Muscle of back (tissue), 3 donors: ENCODE measurements at regions not wholly inside any gene's neighbourhood (a gene's known extent, or its start where the extent isn't known, plus 50 kb on each side); places are given as distances from the start of the nearest gene placed in this dataset.

Experiments used
- DNase-seq, 3 donors: peaks; one replicate each; pipeline versions ENCODE4 v3.0.0 to v3.0.0-alpha.2; 2013

GRCh38 chr14:58844544-58844943 is 206.8 kb downstream of the DACT1 start:
- DNase-seq = no peak

GRCh38 chr14:58846682-58847465 is 209.1 kb downstream of the DACT1 start:
- DNase-seq = no peak

DNA sequence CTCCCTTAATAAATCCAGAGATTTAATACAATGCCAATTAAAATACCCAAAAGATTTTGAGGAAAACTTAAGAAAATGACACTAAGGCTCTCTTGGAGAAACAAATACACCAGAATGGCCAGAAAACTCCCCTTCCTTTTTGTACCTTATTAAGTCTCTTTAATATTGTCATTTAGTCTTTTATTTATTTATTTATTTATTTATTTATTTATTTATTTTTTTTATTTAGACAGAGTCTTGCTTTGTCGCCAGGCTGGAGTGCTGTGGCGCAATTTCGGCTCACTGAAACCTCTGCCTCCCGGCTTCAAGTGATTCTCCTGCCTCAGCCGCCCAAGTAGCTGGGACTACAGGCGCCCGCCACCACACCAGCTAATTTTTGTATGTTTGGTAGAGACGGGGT is 210.6 kb downstream of the DACT1 start:
- no peak for DNase-seq

DNA sequence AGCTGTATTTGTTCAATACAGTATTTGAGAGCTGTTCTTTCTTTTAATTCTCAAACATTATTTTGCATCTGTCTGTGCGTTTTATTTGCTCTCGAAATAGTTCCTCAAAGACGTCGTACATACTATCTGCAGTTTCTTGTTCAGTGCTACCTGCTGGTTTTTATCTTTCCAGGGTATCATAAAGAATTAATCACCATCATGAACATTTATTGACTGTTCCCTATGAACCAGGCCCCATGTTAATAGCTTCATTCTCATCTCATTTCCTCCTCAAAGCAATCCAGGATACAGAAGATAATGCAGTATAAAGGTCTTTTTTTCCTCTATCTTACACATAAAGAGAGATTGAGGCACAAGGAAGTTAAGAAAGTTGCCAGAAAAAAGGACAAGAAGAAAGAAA is 211.8 kb downstream of the DACT1 start:
- no peak for DNase-seq

DNA sequence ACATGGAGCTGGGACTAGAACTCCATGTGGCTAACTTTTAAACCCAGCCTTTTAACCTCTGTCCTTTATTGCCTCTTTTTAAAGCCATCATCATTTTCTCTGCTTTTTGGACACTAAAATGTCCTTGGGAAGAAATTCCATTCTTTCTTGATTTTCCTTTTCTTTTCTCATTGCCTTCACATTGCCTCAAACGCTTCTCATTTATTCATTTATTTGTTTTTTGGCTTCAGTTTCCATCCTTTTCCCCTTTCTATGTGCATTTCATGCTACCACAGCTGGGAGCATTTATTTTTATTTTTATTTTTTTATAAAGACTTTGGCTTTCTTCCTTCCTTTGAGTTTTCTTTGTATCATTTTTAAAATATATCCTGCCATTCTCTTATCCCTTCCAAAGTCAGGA is 212.2 kb downstream of the DACT1 start:
- peak in 2 of 3 donors; percentile 37 to 62 for DNase-seq

DNA sequence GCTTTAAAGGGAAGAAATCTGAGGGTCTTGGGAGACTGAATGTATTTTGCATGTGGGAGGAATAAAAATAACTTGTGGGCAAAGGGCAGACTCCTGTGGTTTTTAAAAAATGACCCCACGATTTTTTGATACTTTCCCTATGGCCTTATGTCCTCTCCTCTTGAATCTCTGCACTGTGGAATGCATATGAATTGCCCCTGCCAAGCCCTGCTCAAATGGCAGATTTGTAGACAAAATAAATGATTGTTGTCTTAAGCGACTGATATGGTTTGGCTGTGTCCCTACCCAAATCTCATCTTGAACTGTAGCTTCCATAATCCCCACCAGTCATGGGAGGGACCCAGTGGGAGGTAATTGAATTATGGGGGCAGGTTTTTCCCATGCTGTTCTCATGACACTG is 223.8 kb downstream of the DACT1 start:
- no peak for DNase-seq

DNA sequence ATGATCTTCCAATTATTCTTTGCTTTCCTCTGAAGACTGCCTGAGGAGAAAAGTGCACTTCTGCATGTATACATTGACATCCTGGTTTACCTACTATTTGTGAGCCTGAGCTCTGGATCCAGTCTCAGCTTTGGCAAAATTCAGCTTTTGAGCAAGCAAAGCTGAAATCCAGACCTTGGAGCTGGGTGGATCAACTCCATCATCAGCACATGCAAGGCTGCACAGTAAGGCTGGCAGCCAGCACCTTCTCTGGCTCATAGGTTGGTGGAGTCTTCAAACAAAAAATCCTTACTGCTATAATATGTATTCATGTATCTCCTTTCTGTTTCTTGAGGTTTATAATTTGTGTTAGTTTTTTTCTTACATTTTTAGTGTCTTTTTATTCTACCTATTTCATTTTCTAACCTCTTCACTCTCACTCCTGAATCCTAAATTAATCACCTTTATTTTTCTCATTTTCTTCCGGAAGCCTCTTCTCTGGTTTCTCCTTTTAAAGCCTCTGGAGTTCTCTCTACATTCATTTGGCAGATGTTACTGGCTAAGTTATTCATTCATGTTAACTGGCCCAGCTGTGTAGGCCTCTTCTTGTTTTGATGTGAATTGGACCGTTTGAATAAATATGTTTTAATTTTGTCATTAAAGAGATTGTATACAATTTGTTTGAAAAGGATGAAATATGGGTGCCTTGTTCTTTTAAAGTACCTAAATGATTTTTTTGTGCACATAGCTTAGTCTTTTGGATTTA is 224.8 kb downstream of the DACT1 start:
- peak in 2 of 3 donors; percentile 54 to 64 for DNase-seq

- peak in 1 of 3 donors; percentile 23 for DNase-seq
Observed at GRCh38 chr14:58863661-58864345, 226.0 kb downstream of the DACT1 start.

DNA sequence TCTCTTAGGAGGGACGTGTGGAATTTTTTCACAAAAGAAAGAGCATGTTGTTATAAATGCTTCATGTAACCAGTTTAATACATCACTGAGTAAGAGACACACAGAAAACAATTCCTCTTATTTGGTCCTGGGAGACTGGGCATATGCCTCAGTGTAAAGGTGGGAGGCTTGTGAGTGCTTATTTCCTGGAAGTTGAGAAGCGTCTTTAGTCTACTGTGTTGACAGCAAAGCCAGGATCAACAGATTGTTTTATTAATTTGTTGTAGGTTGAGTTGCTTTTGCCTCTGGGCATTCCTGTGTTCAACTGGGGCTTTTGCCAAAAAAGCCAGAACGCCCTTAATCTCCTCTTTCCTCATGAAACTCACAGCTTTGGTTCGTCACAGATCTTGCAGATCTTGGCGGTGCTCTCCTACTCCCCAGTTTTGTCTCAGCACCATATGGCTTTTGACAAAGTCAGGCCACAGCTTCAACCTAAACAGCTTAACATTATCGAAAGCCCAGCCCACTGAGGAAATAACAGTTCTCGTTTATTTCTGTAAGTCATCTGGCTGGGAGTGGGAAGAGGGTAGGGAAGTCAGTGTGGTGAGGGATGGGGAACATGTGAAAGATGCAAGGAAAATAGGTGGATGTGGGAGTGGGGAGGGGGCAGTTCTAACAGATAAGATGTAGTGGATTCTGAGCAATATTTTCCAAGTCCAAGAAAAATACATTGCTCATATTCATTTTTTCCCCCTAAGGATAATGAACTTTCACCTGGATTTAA is 227.2 kb downstream of the DACT1 start:
- DNase-seq = peak; percentile 71 to 89 (median 87)

GRCh38 chr14:58865514-58866281 is 227.9 kb downstream of the DACT1 start:
- DNase-seq = peak; percentile 57 to 84 (median 83)

DNA sequence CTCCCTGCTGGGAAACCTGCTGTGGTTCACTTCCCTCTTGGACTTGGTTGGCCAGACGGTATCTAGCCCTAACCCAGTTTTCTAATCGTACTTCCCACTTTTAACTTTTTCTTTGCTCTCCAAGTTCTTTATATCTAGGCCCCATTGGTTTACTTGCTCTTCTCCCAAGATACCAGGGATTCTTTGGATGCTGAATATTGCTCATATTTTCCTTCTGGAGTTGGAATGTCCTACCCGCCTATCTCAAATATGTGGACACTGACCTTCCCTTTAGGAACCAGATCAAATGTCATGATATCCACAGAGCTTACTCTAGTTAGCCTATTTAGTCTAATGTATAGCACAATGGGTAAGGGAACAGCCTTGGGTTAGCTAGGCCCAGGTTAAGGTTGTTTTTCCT is 228.6 kb downstream of the DACT1 start:
- no peak for DNase-seq

DNA sequence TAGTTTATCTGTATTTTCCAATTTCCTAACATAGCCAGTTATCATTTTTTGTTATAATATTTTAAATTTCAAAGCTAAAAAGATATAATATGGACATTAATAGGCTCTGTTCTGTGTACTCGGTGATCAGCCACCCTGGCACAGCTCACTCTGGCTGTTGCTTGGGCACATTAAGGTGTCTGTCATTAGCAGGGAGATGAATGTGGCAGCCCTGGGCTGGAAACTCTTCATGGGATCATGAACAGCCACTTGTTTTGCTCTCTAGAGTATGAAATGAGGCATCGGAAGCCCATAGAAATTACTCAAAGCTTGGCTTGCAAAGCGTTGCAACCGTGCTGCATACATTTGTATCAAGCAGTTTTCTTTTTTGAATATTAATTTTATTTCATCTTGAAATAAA is 233.2 kb downstream of the DACT1 start:
- no peak for DNase-seq

DNA sequence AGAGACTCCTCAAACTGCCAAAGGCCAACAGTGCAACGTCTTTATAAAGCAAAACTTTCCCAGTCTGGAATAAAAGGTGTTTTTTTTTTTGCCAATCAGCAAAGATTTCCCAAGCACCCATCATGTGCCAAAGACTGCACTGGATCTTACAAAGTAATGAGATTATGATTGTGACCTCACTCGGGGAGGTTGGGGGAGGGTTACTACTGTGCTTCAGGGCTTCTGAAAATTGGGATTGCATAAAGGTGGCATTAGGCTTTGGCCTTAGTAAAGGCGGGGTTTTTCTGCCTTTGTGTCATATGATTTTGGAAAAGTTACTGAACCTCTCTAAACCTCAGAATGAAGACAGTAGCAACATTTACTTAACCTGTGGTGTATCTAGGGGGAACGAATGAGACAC is 233.8 kb downstream of the DACT1 start:
- DNase-seq = no peak

GRCh38 chr14:58872061-58872460 is 234.3 kb downstream of the DACT1 start:
- no peak for DNase-seq

GRCh38 chr14:58873228-58873953 is 235.6 kb downstream of the DACT1 start:
- no peak for DNase-seq

DNA sequence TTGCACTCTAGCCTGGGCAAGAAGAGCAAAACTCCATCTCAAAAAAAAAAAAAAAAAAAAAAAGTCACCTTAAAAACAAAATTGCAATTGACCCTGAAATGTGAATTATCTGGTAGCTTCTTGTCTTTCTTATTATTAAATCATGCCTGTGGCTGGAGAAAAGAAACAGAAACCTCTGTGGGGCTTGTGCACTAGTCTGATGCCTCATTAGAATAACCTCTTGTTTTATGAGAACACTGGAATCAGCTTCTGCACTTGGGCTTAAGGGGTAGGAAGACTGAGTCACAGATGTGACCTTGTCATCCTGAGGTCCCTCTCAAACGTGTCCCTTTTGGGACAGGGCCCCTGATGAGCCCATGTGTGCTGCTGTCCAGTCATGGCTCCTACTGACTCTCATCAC is 237.9 kb downstream of the DACT1 start:
- no peak for DNase-seq

- peak in 1 of 3 donors; percentile 42 for DNase-seq
Observed at GRCh38 chr14:58876608-58877007, 238.8 kb downstream of the DACT1 start.

GRCh38 chr14:58878439-58879139 is 240.8 kb downstream of the DACT1 start:
- no peak for DNase-seq

GRCh38 chr14:58881433-58881832 is 243.7 kb downstream of the DACT1 start:
- DNase-seq = no peak

- DNase-seq = peak in 2 of 3 donors; percentile 58 to 86
Observed at GRCh38 chr14:58882577-58883018, 244.8 kb downstream of the DACT1 start.
